GM13977 (cell line): ENCODE measurements at regions not wholly inside any gene's neighbourhood (a gene's known extent, or its start where the extent isn't known, plus 50 kb on each side); places are given as distances from the start of the nearest gene placed in this dataset.

Source experiments
- DNase-seq: peaks from one replicate; pipeline ENCODE4 v3.0.0; 2012; ENCODE audit warnings: low spot score
- CTCF ChIP-seq: IDR thresholded peaks from 2 replicates; pipeline ENCODE4 v1.5.1; 2012; ENCODE audit warnings: mild to moderate bottlenecking, control low read depth; ENCODE audit not compliant: insufficient read depth; ENCODE audit errors: extremely low read depth, missing control alignments
- in situ Hi-C: fragments of 300-500 bp; cut with MboI; formaldehyde crosslinking; loops from one replicate; pipeline ENCODE4 v1.12.0; 2022; ENCODE audit warnings: low sequenced_read_pairs, low pct_unique_long_range_greater_than_20kb, mixed read lengths, inconsistent platforms; ENCODE audit not compliant: unreplicated experiment

- no peak for DNase-seq
- no peak for TF ChIP-seq CTCF
- in situ Hi-C loops = no loop called here
Observed at GRCh38 chr7:19852192-19852591, 78.8 kb upstream of the TMEM196 start.

GRCh38 chr7:19851504-19851903, 78.1 kb upstream of the TMEM196 start:
- no peak for DNase-seq
- no peak for TF ChIP-seq CTCF
- in situ Hi-C loops = no loop called here

GRCh38 chr7:19834566-19834965, 61.1 kb upstream of the TMEM196 start:
- in situ Hi-C loops = no loop called here
- no peak for DNase-seq
- no peak for TF ChIP-seq CTCF

- no peak for DNase-seq
- TF ChIP-seq CTCF = no peak
- in situ Hi-C loops = no loop called here
Observed at GRCh38 chr7:19830604-19831003, 57.2 kb upstream of the TMEM196 start.
